Umbilical cord (tissue), 1 donor: ENCODE measurements at regions not wholly inside any gene's neighbourhood (a gene's known extent, or its start where the extent isn't known, plus 50 kb on each side); places are given as distances from the start of the nearest gene placed in this dataset.

ENCODE experiments used
- DNase-seq: peaks from one replicate; pipeline ENCODE4 v3.0.0-alpha.2; 2015; ENCODE audit warnings: low spot score

GRCh38 chr16:24414534-24414933, 124.8 kb upstream of the RBBP6 start:
- DNase-seq, result no peak

DNA sequence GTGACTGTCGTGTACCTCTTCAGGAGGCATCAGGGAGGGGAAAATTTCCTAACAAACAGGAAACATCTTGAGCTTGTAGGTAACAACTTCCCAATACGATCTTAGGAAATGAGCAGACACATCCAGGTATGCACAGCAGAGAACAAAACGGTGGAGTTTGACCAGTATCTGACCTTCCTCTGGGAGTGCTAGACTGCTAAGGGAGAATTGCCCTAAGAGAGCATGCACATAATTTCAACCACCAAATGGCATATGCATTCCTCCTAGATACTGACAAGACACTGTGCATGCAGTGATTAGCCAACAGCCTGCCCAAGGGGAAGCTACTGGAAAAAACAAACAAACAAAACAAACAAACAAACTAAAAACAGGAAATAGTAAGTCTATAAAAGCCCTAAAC, 120.6 kb upstream of the RBBP6 start:
- DNase-seq, result no peak

DNA sequence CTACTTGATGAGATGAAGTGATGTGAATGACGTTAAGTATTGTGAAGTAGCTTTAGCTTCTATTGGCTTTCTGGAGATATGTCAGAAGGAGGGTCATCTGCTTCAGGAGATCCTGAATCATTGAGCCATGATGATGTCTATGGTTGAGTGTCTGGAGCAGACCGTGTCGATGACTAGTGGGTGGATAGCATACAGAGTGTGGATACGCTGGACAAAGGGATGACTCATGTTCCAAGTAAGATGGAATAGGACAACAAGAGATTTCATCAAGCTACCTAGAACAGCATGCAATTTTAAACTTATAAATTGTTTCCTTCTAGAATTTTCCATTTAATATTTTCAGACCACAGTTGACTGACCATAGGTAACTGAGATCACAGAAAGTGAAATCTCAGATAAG, 116.1 kb upstream of the RBBP6 start:
- DNase-seq, result no peak

DNA sequence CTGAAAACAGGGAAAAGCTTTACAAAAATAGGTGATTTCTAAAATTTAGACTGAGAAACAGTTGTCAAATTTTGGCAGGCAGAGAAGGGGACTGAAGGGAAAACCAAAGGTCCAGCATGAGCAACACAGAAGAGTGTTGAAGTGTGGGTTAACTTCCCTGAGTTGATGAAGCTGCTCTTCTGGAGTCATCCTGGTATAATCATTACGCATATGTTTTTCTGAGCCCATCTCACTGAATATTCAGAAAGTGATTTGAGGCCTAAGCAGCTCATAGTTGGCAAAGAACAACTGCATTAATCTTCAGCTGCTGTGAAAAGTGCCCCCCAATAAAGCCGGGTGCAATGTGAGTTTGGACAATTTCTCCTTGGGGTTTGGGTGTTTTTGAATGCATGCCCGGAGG, 115.0 kb upstream of the RBBP6 start:
- no peak for DNase-seq

DNA sequence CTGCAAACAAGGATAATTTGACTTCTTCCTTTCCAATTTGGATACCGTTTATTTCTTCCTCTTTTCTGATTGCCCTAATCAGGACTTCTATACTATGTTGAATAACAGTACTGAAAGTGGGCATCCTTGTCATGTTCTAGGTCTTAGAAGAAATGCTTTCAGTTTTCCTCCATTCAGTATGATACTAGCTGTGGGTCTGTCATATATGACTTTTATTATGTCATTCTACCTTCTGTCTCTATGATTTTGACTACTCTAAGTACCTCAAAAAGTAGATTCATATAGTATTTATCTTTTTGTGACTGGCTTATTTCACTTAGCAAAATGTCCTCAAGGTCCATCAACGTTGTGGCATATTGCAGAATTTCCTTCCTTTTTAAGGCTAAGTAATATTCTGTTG, 111.5 kb upstream of the RBBP6 start:
- DNase-seq, result no peak

DNA sequence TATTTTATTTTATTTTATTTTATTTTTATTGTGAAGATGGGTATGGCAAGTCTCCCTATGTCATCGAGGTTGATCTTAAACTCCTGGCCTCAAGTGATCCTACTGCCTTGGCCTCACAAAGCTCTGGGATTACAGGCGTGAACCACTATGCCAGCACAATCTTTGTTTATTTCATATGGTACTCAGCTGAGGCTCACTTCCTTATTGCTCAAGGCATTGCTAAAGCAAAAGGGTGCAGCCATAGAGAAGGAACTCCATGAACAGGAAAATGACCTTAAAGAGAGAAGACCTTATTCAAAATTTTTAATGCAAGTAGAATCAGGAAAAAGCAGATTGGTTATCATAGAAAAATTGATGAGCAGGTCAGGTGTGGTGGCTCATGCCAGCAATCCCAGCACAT, 110.6 kb upstream of the RBBP6 start:
- no peak for DNase-seq

DNA sequence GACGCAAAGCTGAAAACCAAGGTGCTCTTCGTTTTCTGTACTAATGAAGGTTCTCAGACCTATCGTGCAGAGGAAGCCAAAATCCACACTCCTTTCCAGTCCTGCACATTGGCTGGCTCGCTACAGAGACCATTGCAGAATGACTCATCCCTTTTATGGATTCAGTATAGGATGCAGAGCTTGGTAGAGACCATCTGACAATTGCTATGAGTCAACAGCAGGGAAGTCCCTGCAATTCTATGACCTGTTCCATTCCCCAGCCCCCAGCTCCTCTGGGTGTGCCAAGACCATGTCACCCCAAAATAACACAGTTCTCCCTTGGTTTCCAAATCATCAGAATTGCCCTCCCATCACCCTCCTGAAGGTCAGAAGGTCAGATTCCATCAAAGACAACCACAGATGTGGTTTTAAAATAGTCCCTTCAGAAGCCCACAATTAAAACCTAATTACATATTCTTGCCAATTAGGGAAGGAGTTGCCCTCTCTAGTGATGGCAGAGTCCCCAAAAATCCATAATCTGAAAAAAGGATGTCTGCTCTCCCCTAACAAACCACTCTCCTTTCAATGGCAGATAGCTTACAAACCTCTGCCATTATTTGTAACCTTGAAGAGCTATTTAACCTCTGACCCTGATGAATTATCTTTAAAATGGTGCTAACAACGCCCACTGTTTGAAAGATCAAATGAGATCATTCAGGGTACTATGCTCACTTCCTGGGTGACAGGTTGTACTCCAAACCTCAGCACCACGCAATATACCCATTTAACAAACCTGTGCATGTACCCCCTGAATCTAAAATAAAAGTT, 108.2 kb upstream of the RBBP6 start:
- no peak for DNase-seq

- DNase-seq, result no peak
These were observed 105.7 kb upstream of the RBBP6 start for GRCh38 chr16:24433706-24434105.

GRCh38 chr16:24440306-24440705, 99.1 kb upstream of the RBBP6 start:
- DNase-seq, result no peak

DNA sequence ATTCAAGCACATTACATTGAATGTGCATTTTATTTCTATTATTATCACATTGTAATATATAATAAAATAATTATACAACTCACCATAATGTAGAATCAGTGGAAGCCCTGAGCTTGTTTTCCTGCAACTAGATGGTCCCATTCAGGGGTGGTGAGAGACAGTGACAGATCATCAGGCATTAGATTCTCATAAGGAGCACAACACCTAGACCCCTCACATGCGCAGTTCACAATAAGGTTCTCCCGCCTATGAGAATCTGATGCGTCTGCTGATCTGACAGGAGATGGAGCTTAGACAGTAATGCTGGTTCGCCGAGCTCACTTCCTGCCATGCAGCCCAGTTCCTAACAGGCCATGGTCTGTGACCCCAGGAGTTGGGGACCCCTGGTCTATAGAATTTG, 96.7 kb upstream of the RBBP6 start:
- DNase-seq, result no peak

DNA sequence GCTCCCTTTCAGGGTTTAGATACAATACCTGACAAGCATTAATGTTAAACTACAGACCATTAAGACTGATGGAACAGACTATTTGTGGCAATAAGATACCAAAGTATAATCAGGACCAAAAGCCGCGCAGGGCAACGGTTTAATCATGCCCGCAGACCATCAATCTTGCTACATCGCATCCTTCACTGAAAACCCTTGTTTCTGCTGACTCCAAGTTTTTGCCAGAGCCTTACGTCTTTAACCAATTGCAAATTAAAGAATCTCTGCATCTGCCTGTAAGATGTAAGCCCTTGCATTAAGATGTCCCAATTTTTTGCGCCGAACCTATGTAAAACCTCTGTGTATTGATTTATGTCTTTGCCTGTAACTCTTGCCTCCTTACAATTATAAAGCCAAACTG, 94.2 kb upstream of the RBBP6 start:
- DNase-seq, result no peak

- DNase-seq, result no peak
These were observed 93.2 kb upstream of the RBBP6 start for GRCh38 chr16:24446189-24446588.

DNA sequence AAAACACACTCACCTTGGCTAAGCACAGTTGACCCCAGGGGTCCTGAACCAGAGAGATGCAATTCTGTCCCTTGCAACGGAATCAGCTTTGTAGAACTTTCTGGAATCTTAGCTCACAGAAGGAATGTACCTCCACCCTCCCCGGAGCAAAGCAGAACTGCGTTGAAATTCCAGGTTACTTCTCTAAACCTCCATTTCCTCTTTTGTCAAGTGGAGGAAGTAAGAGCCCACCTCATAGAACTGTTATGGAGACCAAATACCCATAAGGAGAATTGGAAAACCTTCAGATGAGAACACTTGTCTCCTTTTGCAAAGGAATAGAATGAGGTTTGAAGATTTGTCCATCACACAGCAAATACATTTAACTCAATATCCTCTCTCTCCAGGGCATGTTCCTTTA, 86.6 kb upstream of the RBBP6 start:
- DNase-seq, result no peak

DNA sequence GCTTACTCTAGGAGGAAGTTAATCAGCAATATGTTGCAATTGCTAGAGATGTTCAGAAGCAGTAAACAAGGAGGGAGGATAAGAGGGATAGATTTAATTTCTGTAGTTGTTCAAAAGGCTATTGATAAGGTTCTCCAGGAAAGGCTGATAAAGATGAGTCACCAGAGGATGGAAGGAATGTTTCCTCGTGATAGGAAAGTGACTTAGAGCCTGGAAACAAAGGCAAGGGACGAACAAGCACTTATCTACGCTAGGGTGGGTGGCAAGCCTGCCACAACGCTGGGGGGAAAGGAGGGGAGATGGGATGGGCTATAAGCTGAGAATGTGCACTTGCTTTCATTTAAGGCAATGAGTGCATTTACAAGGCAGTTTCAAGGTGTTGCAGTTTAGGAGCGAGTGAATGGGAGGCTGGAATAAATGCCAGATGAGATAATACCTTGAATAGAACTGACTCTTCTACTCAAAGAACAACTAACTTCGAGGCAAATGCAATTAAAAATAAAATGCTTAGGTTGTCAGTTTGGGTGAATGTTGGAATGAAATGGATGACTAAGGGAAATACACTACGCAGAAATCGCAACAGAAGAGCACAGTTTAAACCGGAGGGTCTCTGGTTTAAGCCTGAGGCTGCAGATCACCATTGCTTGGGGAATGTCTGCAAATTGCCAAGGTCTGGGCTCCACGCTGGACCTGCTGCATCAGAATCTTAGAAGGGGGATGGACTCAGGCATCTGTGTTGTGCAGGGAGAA, 76.0 kb upstream of the RBBP6 start:
- no peak for DNase-seq

DNA sequence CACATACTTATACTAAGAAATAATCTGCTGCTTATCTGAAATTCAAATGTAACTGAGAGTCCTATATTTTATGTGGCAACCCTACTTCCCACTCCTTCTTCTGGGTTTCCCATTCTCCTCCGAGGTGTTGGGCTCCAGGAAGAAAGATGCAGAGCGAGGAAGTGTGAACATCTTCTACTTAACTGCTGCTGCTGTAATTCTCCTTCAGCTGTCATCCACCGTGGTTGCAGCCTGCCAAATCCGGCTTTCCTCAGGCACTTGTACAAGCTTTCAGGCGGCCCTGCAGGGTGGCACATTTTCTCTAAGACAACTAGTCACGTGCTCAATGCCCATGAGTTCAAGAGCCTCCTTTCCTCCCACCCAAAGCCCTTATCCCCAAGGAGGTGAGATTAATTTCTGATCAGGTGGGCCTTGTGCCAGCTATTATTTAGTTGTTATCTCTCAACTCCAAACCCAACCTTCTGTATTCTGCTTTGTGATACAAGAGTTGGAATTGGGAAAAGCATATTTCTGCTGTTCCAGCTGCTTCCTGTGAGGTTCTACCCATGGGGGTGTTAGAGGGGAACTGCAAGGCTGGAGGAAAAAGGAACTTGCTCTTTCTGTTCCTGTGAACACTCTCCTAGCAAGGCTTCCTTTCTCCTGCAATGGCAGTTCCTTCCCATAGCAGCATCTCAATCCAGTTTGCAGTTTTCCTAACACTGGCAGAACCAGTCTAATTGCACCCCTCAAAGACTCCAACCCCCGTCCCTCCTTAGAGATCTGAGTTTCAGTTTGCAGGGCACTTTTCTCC, 67.6 kb upstream of the RBBP6 start:
- DNase-seq, result peak; percentile 2

GRCh38 chr16:24477492-24477891, 61.9 kb upstream of the RBBP6 start:
- no peak for DNase-seq

- no peak for DNase-seq
These were observed 61.0 kb upstream of the RBBP6 start for GRCh38 chr16:24478401-24478800.

- DNase-seq, result no peak
These were observed 56.6 kb upstream of the RBBP6 start for GRCh38 chr16:24482681-24483202.

- no peak for DNase-seq
These were observed 51.3 kb upstream of the RBBP6 start for GRCh38 chr16:24488045-24488444.
